GM12874 (cell line): ENCODE measurements at regions not wholly inside any gene's neighbourhood (a gene's known extent, or its start where the extent isn't known, plus 50 kb on each side); places are given as distances from the start of the nearest gene placed in this dataset.

ENCODE experiments used
- CTCF ChIP-seq: IDR thresholded peaks from 2 replicates; pipeline ENCODE4 v1.5.1; 2011; ENCODE audit warnings: low read depth, mild to moderate bottlenecking, control low read depth, low read length, moderate library complexity; ENCODE audit not compliant: insufficient read depth

- no peak for TF ChIP-seq CTCF
These were observed 247.6 kb downstream of the RDH14 start for GRCh38 chr2:18312818-18313217.

- TF ChIP-seq CTCF: no peak
These were observed 248.8 kb downstream of the RDH14 start for GRCh38 chr2:18311420-18312195.

GRCh38 chr2:18309627-18310026 is 250.8 kb downstream of the RDH14 start:
- TF ChIP-seq CTCF: no peak

- TF ChIP-seq CTCF: no peak
These were observed 251.3 kb downstream of the RDH14 start for GRCh38 chr2:18309188-18309587.

- TF ChIP-seq CTCF: no peak
These were observed 255.6 kb downstream of the RDH14 start for GRCh38 chr2:18304849-18305248.

- TF ChIP-seq CTCF: no peak
These were observed 258.9 kb downstream of the RDH14 start for GRCh38 chr2:18301421-18302139.

- TF ChIP-seq CTCF: no peak
These were observed 260.8 kb downstream of the RDH14 start for GRCh38 chr2:18299423-18300212.
